Fibroblast of the aortic adventitia (primary cell): ENCODE measurements at regions not wholly inside any gene's neighbourhood (a gene's known extent, or its start where the extent isn't known, plus 50 kb on each side); places are given as distances from the start of the nearest gene placed in this dataset.
A peak's percentile ranks its signal among the peaks of the same experiment; 100 is the strongest.

ENCODE experiments used
- DNase-seq: peaks from one replicate; pipeline ENCODE4 v3.0.0-alpha.2; 2010; ENCODE audit warnings: low read depth
- H3K4me3 ChIP-seq: 2 replicates; pipeline ENCODE4 v1.5.1; 2011; ENCODE audit warnings: low read depth, mild to moderate bottlenecking, control low read depth, low read length, moderate library complexity
- CTCF ChIP-seq: IDR thresholded peaks from 2 replicates; pipeline ENCODE4 v1.5.1; 2011; ENCODE audit warnings: mild to moderate bottlenecking, low read length, control low read depth, inconsistent platforms; ENCODE audit not compliant: insufficient read depth

- no peak for TF ChIP-seq CTCF
- no peak overlapping the region for H3K4me3 ChIP-seq
- no peak for DNase-seq
Observed at GRCh38 chr10:90571481-90572258, 286.2 kb downstream of the HTR7 start.

GRCh38 chr10:90575125-90575524 is 282.7 kb downstream of the HTR7 start:
- no peak for TF ChIP-seq CTCF
- DNase-seq, result no peak
- H3K4me3 ChIP-seq, result no peak overlapping the region

- H3K4me3 ChIP-seq, result no peak overlapping the region
- no peak for TF ChIP-seq CTCF
- DNase-seq, result no peak
Observed at GRCh38 chr10:90577569-90577968, 280.3 kb downstream of the HTR7 start.

- H3K4me3 ChIP-seq, result no peak overlapping the region
- TF ChIP-seq CTCF, result peak; percentile 31
- DNase-seq, result peak; percentile 34
Observed at GRCh38 chr10:90579602-90580242, 278.1 kb downstream of the HTR7 start.

- no peak overlapping the region for H3K4me3 ChIP-seq
- peak; percentile 60 for DNase-seq
- TF ChIP-seq CTCF, result no peak
Observed at GRCh38 chr10:90583416-90583815, 274.4 kb downstream of the HTR7 start.

GRCh38 chr10:90587081-90587491 is 270.8 kb downstream of the HTR7 start:
- TF ChIP-seq CTCF, result no peak
- DNase-seq, result peak; percentile 85
- H3K4me3 ChIP-seq, result no peak overlapping the region

- no peak for DNase-seq
- no peak overlapping the region for H3K4me3 ChIP-seq
- TF ChIP-seq CTCF, result no peak
Observed at GRCh38 chr10:90587561-90587960, 270.3 kb downstream of the HTR7 start.
